Sciatic nerve (tissue), 2 donors: ENCODE measurements at regions not wholly inside any gene's neighbourhood (a gene's known extent, or its start where the extent isn't known, plus 50 kb on each side); places are given as distances from the start of the nearest gene placed in this dataset.
A peak's percentile ranks its signal among the peaks of the same experiment; 100 is the strongest.
"Not testable (repeated sequence)": the region's sequence is repeated elsewhere in the genome, so short reads cannot be mapped to it uniquely, and the experiment has no call there.

Experiments
- ATAC-seq: fragments of 200-7000 bp; cut with Tn5 transposase; one replicate; pipeline ENCODE4 v1.9.1; 2020; ENCODE audit warnings: mild to moderate bottlenecking, moderate library complexity
- DNase-seq: peaks from one replicate; pipeline ENCODE4 v3.0.0-alpha.2; 2020; ENCODE audit warnings: low spot score
- intact Hi-C: fragments of 100-400 bp; cut with DNase I; formaldehyde crosslinking; loops from one replicate; pipeline ENCODE4 v1.14.2; 2022
- donor health status: DM: no; HTN: no; CAD: no.
- donor health status: DM: no; HTN: no; CAD: no.

DNA sequence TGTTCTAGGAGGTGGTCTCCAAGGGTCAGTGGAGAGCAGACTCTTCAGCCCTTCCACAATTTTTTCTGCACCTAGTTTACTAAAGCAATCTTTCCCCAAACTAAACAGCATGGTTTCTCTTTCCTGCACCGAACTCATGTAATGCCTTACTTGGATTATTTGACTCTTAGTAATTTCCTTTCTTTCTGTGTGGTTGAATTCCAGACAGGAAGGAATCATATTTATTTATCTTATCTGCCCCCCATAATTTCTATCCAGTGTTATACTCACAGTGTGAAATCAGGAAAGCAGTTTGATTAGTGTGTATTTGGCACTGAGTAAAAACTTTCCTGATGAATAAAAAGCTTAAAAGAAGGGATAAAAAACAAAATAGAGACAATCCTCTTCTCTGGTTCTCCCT is 140.3 kb upstream of the STMND1 start:
- intact Hi-C loops: no loop called here
- no peak for ATAC-seq

DNA sequence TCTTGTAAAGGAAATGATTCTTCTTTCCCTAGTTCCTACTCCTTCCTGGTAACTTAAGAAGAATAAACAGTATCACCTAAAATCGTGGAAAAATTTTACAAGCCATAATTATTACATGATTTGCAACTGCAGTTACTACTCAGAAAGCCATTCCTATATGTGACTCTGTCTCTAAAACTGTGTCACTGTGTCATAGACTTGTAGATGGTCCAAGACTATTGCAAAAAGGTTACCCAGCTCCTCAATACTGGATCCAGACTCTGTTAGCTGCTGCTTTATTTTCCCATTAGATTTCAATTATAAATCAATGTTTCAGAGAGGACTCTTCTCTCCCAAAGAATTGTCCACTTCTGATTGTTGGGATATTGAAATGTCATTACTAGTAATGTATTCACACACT is 142.1 kb upstream of the STMND1 start:
- ATAC-seq (no peak), DNase-seq (no peak)
- intact Hi-C loops: no loop called here

More for the DNA sequence above, 140.3 kb upstream of the STMND1 start:
- no peak for DNase-seq

DNA sequence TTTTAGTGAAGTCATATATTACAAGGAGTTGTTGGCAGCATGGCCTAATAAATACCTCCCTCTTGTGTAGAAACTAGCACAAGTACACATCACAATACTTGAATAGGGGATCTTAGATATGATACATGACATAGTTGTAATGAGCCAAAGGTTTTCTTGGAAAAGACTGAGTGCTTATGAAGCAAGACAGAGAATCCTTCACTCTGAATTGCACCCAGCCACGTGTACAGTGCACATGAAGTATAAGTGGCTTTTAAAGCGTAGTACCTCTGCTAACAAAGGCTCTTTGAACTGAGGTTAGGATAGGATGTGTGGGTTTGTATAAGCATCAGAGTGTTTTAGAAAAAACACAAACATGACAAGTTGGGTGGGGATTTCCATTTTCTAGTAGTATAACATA is 145.5 kb upstream of the STMND1 start:
- no peak for ATAC-seq

GRCh38 chr6:16955899-16956298 is 146.0 kb upstream of the STMND1 start:
- DNase-seq (no peak), ATAC-seq (no peak)
- intact Hi-C loops: no loop called here

More for the DNA sequence above, 145.5 kb upstream of the STMND1 start:
- no peak for DNase-seq
- intact Hi-C loops: no loop called here

- intact Hi-C loops: no loop called here
- DNase-seq: no peak
- no peak for ATAC-seq
Observed at GRCh38 chr6:16953905-16954304, 147.9 kb upstream of the STMND1 start.

DNA sequence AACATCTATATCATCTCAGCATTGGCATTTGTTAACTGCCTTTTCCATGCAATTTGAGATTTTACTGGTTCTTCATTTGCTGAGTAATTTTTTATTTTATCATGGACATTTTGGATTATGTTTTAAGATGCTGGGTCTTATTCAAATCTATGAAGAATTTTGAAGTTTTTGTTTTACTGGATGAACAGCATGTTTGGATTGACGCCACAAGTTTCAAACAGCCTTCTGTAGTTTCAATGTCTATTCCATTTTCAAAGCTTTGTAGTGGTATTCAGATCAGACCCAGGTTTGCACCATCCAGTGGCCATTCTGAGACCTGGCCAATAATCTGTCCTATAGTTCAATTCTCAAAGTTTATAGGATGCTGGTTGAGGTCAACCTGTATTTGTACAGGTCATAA is 148.4 kb upstream of the STMND1 start:
- intact Hi-C loops: no loop called here
- DNase-seq (no peak), ATAC-seq (no peak)

GRCh38 chr6:16950825-16951495 is 150.9 kb upstream of the STMND1 start:
- DNase-seq: no peak
- intact Hi-C loops: no loop called here
- no peak for ATAC-seq

DNA sequence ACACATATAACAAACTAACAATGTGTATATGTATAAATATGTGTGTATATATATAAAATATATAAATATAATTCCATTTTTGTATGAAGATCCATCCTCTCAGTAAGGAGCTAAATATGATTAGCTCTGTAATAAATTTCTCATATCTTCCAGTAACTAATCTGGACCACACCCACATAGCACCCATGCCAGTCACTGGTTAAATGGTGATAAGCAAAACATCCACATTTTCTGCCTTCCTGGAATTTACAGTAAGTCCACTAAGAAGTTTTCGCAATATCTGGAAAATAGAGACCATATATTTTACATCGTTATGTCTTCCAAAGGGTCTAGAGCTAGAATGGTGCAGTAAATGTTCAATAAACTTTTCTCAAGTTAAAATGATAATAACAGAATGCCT is 151.5 kb upstream of the STMND1 start:
- no peak for ATAC-seq
- DNase-seq: no peak
- intact Hi-C loops: no loop called here

DNA sequence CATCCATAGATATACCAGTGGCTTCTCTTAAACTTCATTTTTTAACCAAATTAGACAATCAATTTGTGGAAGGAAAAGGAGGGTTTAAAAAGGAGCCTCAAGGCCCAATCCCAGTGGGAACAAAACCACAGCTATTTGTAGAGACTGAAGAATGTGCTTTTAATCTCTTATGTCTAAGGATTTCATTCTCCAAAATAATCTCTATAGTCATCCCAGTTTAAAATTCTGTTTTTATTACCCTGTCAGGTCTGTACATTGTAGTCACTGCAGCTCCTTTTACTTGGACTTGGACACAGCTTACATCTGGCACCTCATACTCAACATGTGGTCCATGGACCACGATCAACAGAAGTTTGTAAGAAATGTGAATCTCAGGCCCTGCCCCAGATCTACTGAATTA is 152.1 kb upstream of the STMND1 start:
- intact Hi-C loops: no loop called here
- no peak for ATAC-seq
- DNase-seq: no peak

- no peak for ATAC-seq
- DNase-seq: no peak
- intact Hi-C loops: no loop called here
Observed at GRCh38 chr6:16948396-16948795, 153.5 kb upstream of the STMND1 start.

DNA sequence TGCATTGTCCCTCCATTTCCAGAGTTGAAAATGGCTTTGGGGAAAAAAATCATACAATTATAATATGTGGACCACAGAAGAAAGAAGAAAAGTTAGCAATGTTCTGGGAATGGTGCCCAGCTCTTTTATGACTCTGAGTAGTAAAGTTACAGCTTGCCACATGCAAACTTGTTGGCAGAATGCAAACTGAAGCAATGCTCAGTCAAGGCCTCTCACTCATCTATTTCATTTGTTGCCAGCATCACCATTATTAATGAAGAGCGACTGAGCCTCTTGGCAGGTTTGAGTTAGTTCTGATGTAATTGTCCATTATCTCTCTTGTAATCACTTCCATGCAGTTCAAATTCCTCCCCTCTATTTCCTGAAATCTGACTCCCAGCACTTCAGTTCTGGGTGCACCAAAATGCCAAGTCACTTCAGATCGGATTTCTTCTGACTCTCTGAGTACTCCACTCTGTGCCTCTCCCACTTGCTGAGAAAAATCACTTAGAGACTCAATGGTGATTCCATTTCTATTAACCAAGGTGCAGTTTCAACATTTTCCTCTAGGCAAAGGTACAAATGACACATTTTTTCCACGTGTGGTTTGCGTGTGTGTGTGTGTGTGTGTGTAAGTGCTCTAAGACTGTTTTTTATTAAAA is 154.4 kb upstream of the STMND1 start:
- intact Hi-C loops: no loop called here
- ATAC-seq: peak; percentile 91
- DNase-seq: no peak

- ATAC-seq (no peak), DNase-seq (no peak)
- intact Hi-C loops: no loop called here
Observed at GRCh38 chr6:16944596-16944995, 157.3 kb upstream of the STMND1 start.

DNA sequence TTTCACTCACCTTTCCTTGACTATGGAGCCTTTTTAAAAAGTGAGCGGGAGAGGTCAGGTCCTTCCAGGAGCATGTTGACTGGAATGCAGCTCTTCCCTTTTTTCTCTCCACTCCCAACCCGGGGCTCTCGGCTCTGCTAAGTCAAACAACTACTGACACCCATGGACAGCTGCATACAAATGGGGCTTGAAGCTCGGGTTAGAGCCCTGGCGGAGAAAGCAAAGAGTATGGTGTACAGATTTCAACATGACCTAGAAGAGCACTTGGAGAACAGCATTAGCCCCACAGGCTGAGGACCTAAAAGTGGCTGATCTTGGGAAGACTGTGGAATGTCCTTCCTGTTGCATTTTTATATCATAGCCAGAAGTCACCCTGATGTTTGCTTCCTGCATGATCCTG is 162.0 kb upstream of the STMND1 start:
- no peak for ATAC-seq

GRCh38 chr6:16939351-16939750 is 162.5 kb upstream of the STMND1 start:
- intact Hi-C loops: no loop called here
- no peak for ATAC-seq
- no peak for DNase-seq

More for the DNA sequence above, 162.0 kb upstream of the STMND1 start:
- DNase-seq: no peak
- intact Hi-C loops: no loop called here

DNA sequence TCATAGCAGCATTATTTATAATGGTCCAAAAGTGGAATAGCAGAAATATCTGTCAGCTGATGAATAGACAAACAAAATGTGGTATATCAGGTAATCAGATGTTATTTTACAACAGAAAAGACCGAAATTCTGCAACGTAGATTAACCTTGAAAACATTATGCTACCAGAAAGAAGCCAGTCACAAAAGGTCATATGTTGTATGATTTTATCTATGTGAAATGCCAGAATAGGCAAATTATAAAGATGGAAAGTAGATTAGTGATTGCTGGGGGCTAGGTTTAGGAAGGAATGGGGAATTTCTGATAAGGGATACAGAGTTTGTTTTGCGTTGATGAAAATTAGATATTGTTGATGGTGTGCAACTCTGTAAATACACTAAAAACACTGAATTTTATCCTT is 165.0 kb upstream of the STMND1 start:
- intact Hi-C loops: no loop called here
- DNase-seq (no peak), ATAC-seq (no peak)

DNA sequence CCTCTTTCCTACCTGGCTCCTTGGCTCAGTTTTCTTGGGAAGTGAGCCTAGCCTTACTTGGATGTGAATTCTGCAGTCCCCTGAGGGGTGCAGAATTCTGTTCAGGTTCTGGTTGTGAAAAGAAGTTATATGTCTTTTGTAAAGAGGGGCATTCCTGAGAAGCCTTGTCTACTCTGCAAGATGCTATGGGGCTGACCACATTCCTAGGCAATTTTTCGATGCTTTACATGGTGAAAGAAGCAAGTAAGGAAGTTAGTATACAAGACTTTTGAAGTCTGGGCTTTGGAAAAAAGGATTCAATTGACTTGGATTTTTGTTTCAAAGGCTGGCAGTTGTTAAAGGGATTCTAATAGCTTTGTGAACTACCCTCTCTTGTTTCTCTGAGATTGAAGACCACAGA is 167.9 kb upstream of the STMND1 start:
- no peak for DNase-seq
- intact Hi-C loops: no loop called here
- no peak for ATAC-seq

- DNase-seq: no peak
- intact Hi-C loops: no loop called here
- no peak for ATAC-seq
Observed at GRCh38 chr6:16933532-16933931, 168.3 kb upstream of the STMND1 start.

GRCh38 chr6:16932920-16933319 is 168.9 kb upstream of the STMND1 start:
- ATAC-seq (no peak), DNase-seq (no peak)
- intact Hi-C loops: no loop called here

DNA sequence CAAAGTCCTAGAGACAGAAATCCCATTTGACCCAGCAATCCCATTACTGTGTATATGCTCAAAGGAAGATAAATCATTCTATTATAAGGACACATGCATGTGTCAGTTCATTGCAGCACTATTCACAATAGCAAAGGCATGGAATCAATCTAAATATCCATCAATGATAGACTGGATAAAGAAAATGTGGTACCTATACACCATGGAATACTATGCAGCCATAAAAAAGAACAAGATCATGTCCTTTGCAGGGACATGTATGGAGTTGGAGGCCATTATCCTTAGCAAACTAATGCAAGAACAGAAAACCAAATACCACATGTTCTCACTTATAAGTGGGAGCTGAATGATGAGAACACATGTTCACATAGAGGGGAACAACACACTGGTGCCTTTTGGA is 169.8 kb upstream of the ATXN1 start:
- intact Hi-C loops, ATAC-seq, DNase-seq: not testable (repeated sequence)

DNA sequence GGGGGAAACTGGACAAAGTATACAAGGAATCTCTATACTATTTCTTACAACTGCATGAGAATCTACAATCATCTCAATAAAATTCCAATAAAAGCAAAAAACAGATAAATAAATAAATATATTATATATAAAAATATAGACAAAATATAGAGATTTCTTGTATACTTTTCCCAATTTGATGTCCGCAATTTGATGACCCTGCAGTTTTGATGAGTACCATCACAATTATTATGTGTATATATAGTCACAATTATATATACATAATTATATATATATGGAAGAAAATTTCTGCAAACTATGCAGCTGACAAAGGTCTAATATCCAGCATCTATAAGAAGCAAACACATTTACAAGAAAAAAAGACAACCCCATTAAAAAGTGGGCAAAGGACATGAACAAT is 169.2 kb upstream of the ATXN1 start:
- intact Hi-C loops: no loop called here
- no peak for ATAC-seq
- DNase-seq: no peak

- no peak for DNase-seq
- ATAC-seq: peak; percentile 69
- intact Hi-C loops: no loop called here
Observed at GRCh38 chr6:16929809-16930208, 168.5 kb upstream of the ATXN1 start.
